ENCODE measurements at regions not wholly inside any gene's neighbourhood (a gene's known extent, or its start where the extent isn't known, plus 50 kb on each side); places are given as distances from the start of the nearest gene placed in this dataset.
"Not testable (repeated sequence)": the region's sequence is repeated elsewhere in the genome, so short reads cannot be mapped to it uniquely, and the experiment has no call there.

GRCh38 chr6:19892260-19892659 lies 55.1 kb downstream of the ID4 start:
- DNase-seq (ENCODE audit: low read depth in 2 of 2) = no peak

GRCh38 chr6:19895866-19896692 lies 58.9 kb downstream of the ID4 start:
- DNase-seq (ENCODE audit: low read depth in 2 of 2) = no peak

GRCh38 chr6:19896693-19897010 lies 59.5 kb downstream of the ID4 start:
- no peak for DNase-seq (ENCODE audit: low read depth in 2 of 2)

- no peak for DNase-seq (ENCODE audit: low read depth in 2 of 2)
These were observed 61.1 kb downstream of the ID4 start for GRCh38 chr6:19898141-19898740.

GRCh38 chr6:19902201-19902600 lies 65.0 kb downstream of the ID4 start:
- no peak for DNase-seq (ENCODE audit: low read depth in 2 of 2)

GRCh38 chr6:19904408-19904807 lies 67.2 kb downstream of the ID4 start:
- DNase-seq (ENCODE audit: low read depth in 2 of 2) = not testable (repeated sequence)

GRCh38 chr6:19905584-19905983 lies 68.4 kb downstream of the ID4 start:
- DNase-seq (ENCODE audit: low read depth in 2 of 2) = no peak

GRCh38 chr6:19906171-19906570 lies 69.0 kb downstream of the ID4 start:
- no peak for DNase-seq (ENCODE audit: low read depth in 2 of 2)

GRCh38 chr6:19911223-19911622 lies 74.1 kb downstream of the ID4 start:
- DNase-seq (ENCODE audit: low read depth in 2 of 2) = no peak

- no peak for DNase-seq (ENCODE audit: low read depth in 2 of 2)
These were observed 81.3 kb downstream of the ID4 start for GRCh38 chr6:19918436-19918835.

- no peak for DNase-seq (ENCODE audit: low read depth in 2 of 2)
These were observed 84.6 kb downstream of the ID4 start for GRCh38 chr6:19921786-19922185.

- DNase-seq (ENCODE audit: low read depth in 2 of 2) = no peak
These were observed 88.4 kb downstream of the ID4 start for GRCh38 chr6:19925533-19925932.

GRCh38 chr6:19928461-19928860 lies 91.3 kb downstream of the ID4 start:
- no peak for DNase-seq (ENCODE audit: low read depth in 2 of 2)

- no peak for DNase-seq (ENCODE audit: low read depth in 2 of 2)
These were observed 92.1 kb downstream of the ID4 start for GRCh38 chr6:19929312-19929711.

- no peak for DNase-seq (ENCODE audit: low read depth in 2 of 2)
These were observed 97.9 kb downstream of the ID4 start for GRCh38 chr6:19934996-19935591.

GRCh38 chr6:19939321-19939720 lies 102.2 kb downstream of the ID4 start:
- DNase-seq (ENCODE audit: low read depth in 2 of 2) = not testable (repeated sequence)

GRCh38 chr6:19939926-19940325 lies 102.8 kb downstream of the ID4 start:
- not testable (repeated sequence) for DNase-seq (ENCODE audit: low read depth in 2 of 2)

GRCh38 chr6:19943042-19943441 lies 105.9 kb downstream of the ID4 start:
- no peak for DNase-seq (ENCODE audit: low read depth in 2 of 2)

GRCh38 chr6:19945843-19946358 lies 108.7 kb downstream of the ID4 start:
- no peak for DNase-seq (ENCODE audit: low read depth in 2 of 2)

GRCh38 chr6:19949155-19949554 lies 112.0 kb downstream of the ID4 start:
- DNase-seq (ENCODE audit: low read depth in 2 of 2) = no peak

GRCh38 chr6:19964115-19964514 lies 126.9 kb downstream of the ID4 start:
- DNase-seq (ENCODE audit: low read depth in 2 of 2) = no peak

GRCh38 chr6:19968201-19968600 lies 131.0 kb downstream of the ID4 start:
- no peak for DNase-seq (ENCODE audit: low read depth in 2 of 2)

GRCh38 chr6:19972221-19972620 lies 135.1 kb downstream of the ID4 start:
- DNase-seq (ENCODE audit: low read depth in 2 of 2) = no peak
